Stomach (tissue), 8 donors: ENCODE measurements at regions not wholly inside any gene's neighbourhood (a gene's known extent, or its start where the extent isn't known, plus 50 kb on each side); places are given as distances from the start of the nearest gene placed in this dataset.
A peak's percentile ranks its signal among the peaks of the same experiment; 100 is the strongest.

Experiments
- DNase-seq, 2 donors: peaks; one replicate each; pipeline versions ENCODE4 v3.0.0 to v3.0.0-alpha.2; 2013 to 2019
- H3K27ac ChIP-seq, 5 donors: fragments of 200-600 bp in 4 of 5; sonication (generic) in 4 of 5; one replicate each; pipeline ENCODE4 v1.5.1; 2013 to 2019; ENCODE audit warnings: mild to moderate bottlenecking in 1 of 5, moderate library complexity in 1 of 5
- H3K27me3 ChIP-seq, 3 donors: fragments of 200-600 bp; sonication (generic); one replicate each; pipeline ENCODE4 v1.5.1; 2017 to 2019; ENCODE audit warnings: mixed run types in 1 of 3
- H3K36me3 ChIP-seq, 4 donors: fragments of 200-600 bp; sonication (generic); 1 replicate in 3 of 4; 2 replicates in 1 of 4; pipeline ENCODE4 v1.5.1; 2016 to 2019
- H3K4me1 ChIP-seq, 4 donors: fragments of 200-600 bp; sonication (generic); one replicate each; pipeline ENCODE4 v1.5.1; 2016 to 2019
- H3K4me3 ChIP-seq, 4 donors: fragments of 200-600 bp; sonication (generic) in 3 of 4; one replicate each; pipeline ENCODE4 v1.5.1; 2016 to 2019; ENCODE audit warnings: mild to moderate bottlenecking in 1 of 4
- H3K9me3 ChIP-seq, 4 donors: fragments of 200-600 bp; sonication (generic); one replicate each; pipeline ENCODE4 v1.5.1; 2016 to 2019
- CTCF ChIP-seq, 7 experiments: fragments of 450-650 bp in 4 of 7; fragments of 200-600 bp in 3 of 7; sonication (generic) in 3 of 7; IDR thresholded peaks; one replicate each; pipeline ENCODE4 v1.5.1; 2016 to 2019; ENCODE audit warnings: antibody characterized with exemption in 7 of 7, control low read depth in 2 of 7, mild to moderate bottlenecking in 1 of 7
- EP300 ChIP-seq: sonication (generic); formaldehyde crosslinking; IDR thresholded peaks from one replicate; pipeline ENCODE4 v1.6.1; 2017; ENCODE audit warnings: antibody characterized with exemption
- POLR2A ChIP-seq, 4 donors: fragments of 450-650 bp; IDR thresholded peaks; one replicate each; pipeline ENCODE4 v1.6.1; 2016; ENCODE audit warnings: antibody characterized with exemption in 4 of 4, control low read depth in 2 of 4, mild to moderate bottlenecking in 1 of 4, moderate library complexity in 1 of 4
- POLR2AphosphoS5 ChIP-seq, 3 donors: sonication (generic); formaldehyde crosslinking; IDR thresholded peaks; one replicate each; pipeline ENCODE4 v1.6.1; 2016; ENCODE audit warnings: antibody characterized with exemption in 3 of 3
- whole genome bisulfite sequencing, 5 donors: extraction: QIAGEN DNeasy Blood & Tissue Kit in 3 of 5; methylation state at CpG; one replicate each; pipeline versions ENCODE4 v1.1.5 to v1.1.7; 2013 to 2018; 5-methylcytosine and 5-hydroxymethylcytosine counted together
- intact Hi-C: fragments of 100-400 bp; cut with DNase I; formaldehyde crosslinking; loops from one replicate; pipeline ENCODE4 v1.15.1; 2023; ENCODE audit warnings: low total_unique reads
- donor health status: healthy with polysubstance abuse.
- donor health status: Bipolar disorder and iron deficiency.
- donor health status: healthy.

DNA sequence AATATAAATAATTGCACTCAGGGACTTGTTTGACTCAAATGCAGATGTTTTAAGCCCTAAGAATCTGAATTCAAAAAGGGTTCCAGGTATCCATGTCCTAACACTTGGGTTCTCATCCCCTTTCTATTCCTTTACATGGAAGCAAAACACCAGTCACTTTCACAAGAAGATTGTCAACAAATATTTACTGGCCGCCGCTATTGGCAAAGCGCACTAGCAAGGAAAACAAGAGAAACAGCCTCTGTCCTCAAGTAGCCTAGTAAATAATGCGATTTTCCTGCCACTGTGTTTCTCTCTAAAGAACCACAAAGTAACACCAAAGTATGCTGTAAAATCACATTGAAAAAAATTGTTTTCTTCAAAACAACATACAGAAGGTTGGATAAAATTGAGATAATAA, 66.7 kb upstream of the EZH2 start:
- H3K27ac ChIP-seq, result no peak overlapping the region
- H3K9me3 ChIP-seq, result no peaks in the 10 kb centered on the region
- TF ChIP-seq CTCF (IDR thresholded peaks at IDR 0.05), result no peak
- no peak for TF ChIP-seq POLR2A (IDR thresholded peaks at IDR 0.05)
- 87 to 94% (median 88%) methylated on average over 4 of the region's 4 CpGs for WGBS, 5 donors
- no peaks in the 10 kb centered on the region for H3K27me3 ChIP-seq
- H3K4me1 ChIP-seq, result no peaks in the 10 kb centered on the region
- no peaks in the 10 kb centered on the region for H3K36me3 ChIP-seq
- H3K4me3 ChIP-seq, result no peak overlapping the region
- intact Hi-C loops, result loop anchor here (10.0 kb wide), 1 partner anchor 66 kb away; the partner anchor contains the start of gene EZH2
- no peak for DNase-seq

DNA sequence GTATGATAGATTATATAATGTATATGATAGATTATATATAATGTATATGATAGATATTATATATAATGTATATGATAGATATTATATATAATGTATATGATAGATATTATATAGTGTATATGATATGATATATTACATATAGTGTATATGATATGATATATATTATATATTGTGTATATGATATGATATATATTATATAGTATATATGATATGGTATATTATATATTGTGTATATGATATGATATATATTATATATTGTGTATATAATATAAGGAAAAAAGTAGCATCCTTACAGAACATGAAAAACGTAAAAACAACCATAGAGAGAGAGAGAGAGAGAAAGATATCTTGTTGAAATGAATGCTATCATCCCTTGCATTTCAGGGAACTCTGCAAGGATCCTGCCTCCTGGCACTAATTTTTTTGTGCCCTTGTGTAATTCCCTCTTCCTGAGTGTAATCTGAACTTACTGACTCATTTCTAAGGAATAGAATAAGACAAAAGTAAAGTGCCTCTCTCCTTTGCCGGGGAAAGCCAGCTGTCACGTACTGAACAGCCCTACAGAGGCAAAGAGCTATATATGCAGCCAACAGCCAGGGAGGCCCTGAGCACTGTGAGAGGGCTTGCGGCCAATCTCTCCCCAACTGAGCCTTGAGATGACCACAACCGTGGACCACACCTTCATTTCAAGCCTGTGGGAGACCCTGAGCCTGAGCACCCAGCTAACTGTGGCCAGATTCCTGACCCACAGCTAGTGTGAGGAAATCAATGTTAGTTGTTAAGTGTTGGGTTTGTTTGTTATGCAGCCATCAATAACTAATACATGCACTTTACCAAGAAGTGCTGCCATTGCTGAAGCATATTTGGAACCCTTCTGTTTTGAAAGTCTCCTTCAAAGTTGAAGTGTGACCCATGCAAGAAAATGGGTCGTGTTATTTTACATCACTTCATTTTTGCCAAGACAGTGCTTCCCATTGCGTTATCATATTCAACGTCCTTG, 61.1 kb upstream of the EZH2 start:
- H3K9me3 ChIP-seq, result no peaks in the 10 kb centered on the region
- intact Hi-C loops, result no loop called here
- DNase-seq, result no peak
- no peaks in the 10 kb centered on the region for H3K36me3 ChIP-seq
- no peak overlapping the region for H3K27ac ChIP-seq
- H3K4me3 ChIP-seq, result no peak overlapping the region
- H3K4me1 ChIP-seq, result peaks cover 0 to 16% (median 10%) of the 10 kb centered on the region in 4 donors
- no peaks in the 10 kb centered on the region for H3K27me3 ChIP-seq
- no peak for TF ChIP-seq POLR2AphosphoS5 (IDR thresholded peaks at IDR 0.05)
- no peak for TF ChIP-seq EP300
- 65 to 76% (median 66%) methylated on average over 8 of the region's 8 CpGs for WGBS, 5 donors

- peaks cover 0 to 21% (median 13%) of the 10 kb centered on the region in 4 donors for H3K4me1 ChIP-seq
- intact Hi-C loops, result no loop called here
- H3K9me3 ChIP-seq, result no peaks in the 10 kb centered on the region
- peak overlapping the region; percentile 72 to 94 (median 91) for H3K27ac ChIP-seq
- DNase-seq, result peak; percentile 67 to 90
- no peaks in the 10 kb centered on the region for H3K36me3 ChIP-seq
- no peaks in the 10 kb centered on the region for H3K27me3 ChIP-seq
- 4 to 9% (median 8%) methylated on average over 17 of the region's 17 CpGs for WGBS, 5 donors
- TF ChIP-seq POLR2A (IDR thresholded peaks at IDR 0.05) (no peak), CTCF (IDR thresholded peaks at IDR 0.05) (peak in 4 of 7 experiments; percentile 5 to 35 (median 12))
- H3K4me3 ChIP-seq, result peak overlapping the region; percentile 62 to 86 (median 75)
These were observed 57.6 kb upstream of the EZH2 start for GRCh38 chr7:148941598-148942275.

- Histone ChIP-seq H3K4me3 (peak overlapping the region; percentile 62 to 86 (median 75)), H3K4me1 (peaks cover 0 to 21% (median 13%) of the 10 kb centered on the region in 4 donors), H3K9me3 (no peaks in the 10 kb centered on the region), H3K36me3 (no peaks in the 10 kb centered on the region), H3K27me3 (no peaks in the 10 kb centered on the region), H3K27ac (peak overlapping the region; percentile 89 to 94 (median 91))
- peak; percentile 80 to 92 for DNase-seq
- intact Hi-C loops, result no loop called here
- WGBS, 5 donors, result 0 to 1% (median 1%) methylated on average over 26 to 43 of the region's 43 CpGs
- TF ChIP-seq EP300, result no peak
- peak in 2 of 3 donors; percentile 54 to 66 for TF ChIP-seq POLR2AphosphoS5 (IDR thresholded peaks at IDR 0.05)
- no peak for TF ChIP-seq CTCF (IDR thresholded peaks at IDR 0.05)
- TF ChIP-seq POLR2A (IDR thresholded peaks at IDR 0.05), result no peak
These were observed 56.9 kb upstream of the EZH2 start for GRCh38 chr7:148940702-148941597.
